ENCODE measurements at regions not wholly inside any gene's neighbourhood (a gene's known extent, or its start where the extent isn't known, plus 50 kb on each side); places are given as distances from the start of the nearest gene placed in this dataset.

DNA sequence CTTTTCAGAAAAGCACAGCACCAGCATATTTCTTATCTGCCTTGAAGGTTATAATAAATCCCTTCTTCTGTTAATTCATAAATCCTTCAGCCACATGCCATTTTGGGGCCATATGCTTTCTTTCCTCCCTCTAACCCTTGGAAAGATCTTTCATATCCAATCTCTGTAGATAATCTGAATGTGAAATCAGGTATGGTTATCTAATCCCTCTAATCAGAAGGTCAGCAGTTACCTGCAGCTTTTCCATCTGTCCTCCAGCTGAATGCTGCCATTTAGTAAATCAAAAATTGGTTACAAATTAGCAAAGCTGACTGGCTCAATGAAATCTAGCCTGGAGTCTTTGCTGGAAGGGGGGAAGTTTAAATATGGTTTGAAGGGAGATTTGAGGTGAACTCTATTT, 230.5 kb downstream of the PIK3C3 start:
- TF ChIP-seq, protein P1, sequence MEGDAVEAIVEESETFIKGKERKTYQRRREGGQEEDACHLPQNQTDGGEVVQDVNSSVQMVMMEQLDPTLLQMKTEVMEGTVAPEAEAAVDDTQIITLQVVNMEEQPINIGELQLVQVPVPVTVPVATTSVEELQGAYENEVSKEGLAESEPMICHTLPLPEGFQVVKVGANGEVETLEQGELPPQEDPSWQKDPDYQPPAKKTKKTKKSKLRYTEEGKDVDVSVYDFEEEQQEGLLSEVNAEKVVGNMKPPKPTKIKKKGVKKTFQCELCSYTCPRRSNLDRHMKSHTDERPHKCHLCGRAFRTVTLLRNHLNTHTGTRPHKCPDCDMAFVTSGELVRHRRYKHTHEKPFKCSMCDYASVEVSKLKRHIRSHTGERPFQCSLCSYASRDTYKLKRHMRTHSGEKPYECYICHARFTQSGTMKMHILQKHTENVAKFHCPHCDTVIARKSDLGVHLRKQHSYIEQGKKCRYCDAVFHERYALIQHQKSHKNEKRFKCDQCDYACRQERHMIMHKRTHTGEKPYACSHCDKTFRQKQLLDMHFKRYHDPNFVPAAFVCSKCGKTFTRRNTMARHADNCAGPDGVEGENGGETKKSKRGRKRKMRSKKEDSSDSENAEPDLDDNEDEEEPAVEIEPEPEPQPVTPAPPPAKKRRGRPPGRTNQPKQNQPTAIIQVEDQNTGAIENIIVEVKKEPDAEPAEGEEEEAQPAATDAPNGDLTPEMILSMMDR (IDR thresholded peaks at IDR 0.05), result no peak
- TF ChIP-seq EP300 (IDR thresholded peaks at IDR 0.05) (no peak), POLR2A (IDR thresholded peaks at IDR 0.05) (no peak)
